GM12878 (cell line): ENCODE measurements at regions not wholly inside any gene's neighbourhood (a gene's known extent, or its start where the extent isn't known, plus 50 kb on each side); places are given as distances from the start of the nearest gene placed in this dataset.

Experiments used
- ATAC-seq: fragments of 200-7000 bp; cut with Tn5 transposase; 3 replicates; pipeline ENCODE4 v1.9.1; 2020; ENCODE audit warnings: mild to moderate bottlenecking, moderate library complexity
- BruUV-seq: library from RNA; stranded (reverse); fragments of 400-500 nt; replicated peaks from 2 replicates; lab custom pipeline; 2021; lab: Mats Ljungman, UMichigan
- CTCF ChIA-PET: fragments of 300-600 bp; sonication (Branson Sonifier 250); formaldehyde crosslinking; extraction: SDS; loops from one replicate; lab custom pipeline; 2021; ENCODE audit warnings: inconsistent platforms; lab: Yijun Ruan, JAX
- POLR2A ChIA-PET: fragments of 350-600 bp; formaldehyde crosslinking; extraction: SDS; loops from one replicate; lab custom pipeline; 2021; ENCODE audit warnings: inconsistent platforms; lab: Charles Lee
- RAD21 ChIA-PET: fragments of 300-600 bp; sonication (Branson Sonifier 250); formaldehyde crosslinking; loops from one replicate; lab custom pipeline; 2023; ENCODE audit warnings: antibody characterized with exemption; ENCODE audit not compliant: unreplicated experiment; lab: Charles Lee
- SMC1A ChIA-PET: fragments of 300-600 bp; sonication (Branson Sonifier 250); formaldehyde crosslinking; loops from one replicate; lab custom pipeline; 2023; ENCODE audit not compliant: unreplicated experiment, uncharacterized antibody; lab: Charles Lee
- DNase-seq: peaks from one replicate; pipeline ENCODE4 v3.0.0-alpha.2; 2011; ENCODE audit warnings: low read depth, low spot score
- FAIRE-seq: peaks from 3 replicates; lab custom pipeline; 2011; peaks lifted over from hg19 to GRCh38; lab: Jason Lieb, UNC
- H2AFZ ChIP-seq: 2 replicates; pipeline ENCODE4 v1.6.0; 2011; ENCODE audit warnings: low read depth, low read length, control low read depth; ENCODE audit not compliant: control insufficient read depth
- H3K27ac ChIP-seq: 2 replicates; pipeline ENCODE4 v1.5.1; 2011; ENCODE audit warnings: control low read depth; ENCODE audit not compliant: control insufficient read depth, insufficient read depth
- H3K27me3 ChIP-seq, 2 experiments: replicated peaks in 1 of 2; 2 replicates each; pipeline versions ENCODE4 v1.6.0 to v1.6.1; 2011; ENCODE audit warnings: low read length in 1 of 2; ENCODE audit not compliant: control insufficient read depth in 2 of 2, insufficient read depth in 2 of 2
- H3K36me3 ChIP-seq, 2 experiments: 2 replicates each; pipeline ENCODE4 v1.5.1; 2011; ENCODE audit warnings: low read length in 1 of 2; ENCODE audit not compliant: control insufficient read depth in 2 of 2, insufficient read depth in 2 of 2
- H3K4me1 ChIP-seq: 2 replicates; pipeline ENCODE4 v1.6.1; 2011; ENCODE audit warnings: mild to moderate bottlenecking, low read length, moderate library complexity, mixed read lengths; ENCODE audit not compliant: control insufficient read depth, insufficient read depth
- H3K4me2 ChIP-seq: 2 replicates; pipeline ENCODE4 v1.6.0; 2011; ENCODE audit warnings: control low read depth; ENCODE audit not compliant: control insufficient read depth, insufficient read depth
- H3K4me3 ChIP-seq: fragments of 200-600 bp; sonication (generic); 2 replicates; pipeline ENCODE4 v1.5.1; 2016
- H3K79me2 ChIP-seq: 2 replicates; pipeline ENCODE4 v1.6.0; 2011; ENCODE audit warnings: low read length; ENCODE audit not compliant: control insufficient read depth, insufficient read depth
- H3K9ac ChIP-seq: 2 replicates; pipeline ENCODE4 v1.8.0; 2011; ENCODE audit warnings: low read length, control low read depth, mixed read lengths; ENCODE audit not compliant: control insufficient read depth, insufficient read depth
- H3K9me3 ChIP-seq: replicated peaks from 3 replicates; pipeline ENCODE4 v1.5.1; 2011; ENCODE audit warnings: mild to moderate bottlenecking, low read length; ENCODE audit not compliant: control insufficient read depth, insufficient read depth
- H4K20me1 ChIP-seq: 2 replicates; pipeline ENCODE4 v1.6.0; 2011; ENCODE audit not compliant: control insufficient read depth, insufficient read depth
- CBX5 ChIP-seq: sonication (generic); IDR thresholded peaks from 2 replicates; pipeline ENCODE4 v1.6.1; 2016; ENCODE audit warnings: low read depth, moderate library complexity, mild to moderate bottlenecking, inconsistent platforms
- CHD4 ChIP-seq: fragments of 200-600 bp; sonication (generic); IDR thresholded peaks from 2 replicates; pipeline ENCODE4 v1.6.1; 2016; ENCODE audit warnings: mild to moderate bottlenecking
- E2F4 ChIP-seq: IDR thresholded peaks from 2 replicates; pipeline ENCODE4 v1.6.1; 2012; ENCODE audit warnings: low read depth, low read length, improper control_type of control experiment
- HCFC1 ChIP-seq: fragments of 150-350 bp; IDR thresholded peaks from 2 replicates; pipeline ENCODE4 v1.6.1; 2014; ENCODE audit warnings: low read length
- IRF5 ChIP-seq: fragments of 450-650 bp; IDR thresholded peaks from 2 replicates; pipeline ENCODE4 v1.6.1; 2017; ENCODE audit warnings: borderline replicate concordance
- RCOR1 ChIP-seq: conservative IDR thresholded peaks from 2 replicates; pipeline ENCODE4 v1.6.1; 2012; ENCODE audit warnings: low read depth, low read length, improper control_type of control experiment
- SREBF2 ChIP-seq: IDR thresholded peaks from 2 replicates; pipeline ENCODE4 v1.6.1; 2012; ENCODE audit warnings: mild to moderate bottlenecking, low read length
- TCF7 ChIP-seq: IDR thresholded peaks from 2 replicates; pipeline ENCODE4 v1.6.1; 2014; ENCODE audit warnings: antibody characterized with exemption, borderline replicate concordance
- ZSCAN29 ChIP-seq: fragments of 450-650 bp; IDR thresholded peaks from 2 replicates; pipeline ENCODE4 v1.6.1; 2017; ENCODE audit warnings: mild to moderate bottlenecking, moderate library complexity
- WGBS: methylation state at CpG from one replicate; pipeline ENCODE4 v1.1.6; 2016; ENCODE audit warnings: low lambda C conversion rate; ENCODE audit not compliant: insufficient replicate concordance, insufficient coverage; ENCODE audit errors: missing lambda C conversion rate; 5-methylcytosine and 5-hydroxymethylcytosine counted together
- in situ Hi-C: fragments of 300-500 bp; cut with MboI; formaldehyde crosslinking; loops from 9 replicates; pipeline ENCODE4 v1.14.3; 2018; ENCODE audit warnings: mixed read lengths
- intact Hi-C: fragments of 100-400 bp; cut with micrococcal nuclease; formaldehyde crosslinking; loops from one replicate; pipeline ENCODE4 v1.14.2; 2022; ENCODE audit not compliant: unreplicated experiment
- TF ChIP-seq, protein P1 (sequence below): fragments of 450-650 bp; formaldehyde crosslinking; IDR thresholded peaks from 2 replicates; pipeline ENCODE4 v1.4.0; 2020; ENCODE audit warnings: mild to moderate bottlenecking, moderate library complexity

DNA sequence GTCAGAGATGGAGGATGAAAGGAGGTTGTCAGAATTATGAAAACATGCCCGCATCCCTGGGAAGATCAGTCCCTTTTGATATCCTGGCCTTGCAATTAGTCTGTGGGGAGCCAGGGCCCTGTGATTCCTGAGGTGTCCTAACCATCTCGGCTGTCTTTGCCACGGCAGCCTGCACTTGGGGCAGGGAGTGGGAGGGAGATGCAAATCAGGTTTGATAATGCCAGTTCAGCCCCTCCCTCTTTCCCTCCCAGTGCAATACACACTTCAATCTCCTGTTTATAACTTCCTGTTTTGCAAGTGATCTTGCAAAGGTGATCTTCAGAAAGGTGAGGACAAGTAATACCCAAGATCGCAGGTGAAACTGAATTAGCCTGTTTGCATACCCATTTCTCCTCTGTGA is 114.0 kb upstream of the ALDH1B1 start:
- POLR2A ChIA-PET: no interaction called here
- TF ChIP-seq SREBF2 (no peak), RCOR1 (no peak), E2F4 (no peak), TCF7 (no peak), HCFC1 (no peak), CHD4 (no peak), IRF5 (no peak), CBX5 (no peak), ZSCAN29 (no peak)
- TF ChIP-seq, protein P1, sequence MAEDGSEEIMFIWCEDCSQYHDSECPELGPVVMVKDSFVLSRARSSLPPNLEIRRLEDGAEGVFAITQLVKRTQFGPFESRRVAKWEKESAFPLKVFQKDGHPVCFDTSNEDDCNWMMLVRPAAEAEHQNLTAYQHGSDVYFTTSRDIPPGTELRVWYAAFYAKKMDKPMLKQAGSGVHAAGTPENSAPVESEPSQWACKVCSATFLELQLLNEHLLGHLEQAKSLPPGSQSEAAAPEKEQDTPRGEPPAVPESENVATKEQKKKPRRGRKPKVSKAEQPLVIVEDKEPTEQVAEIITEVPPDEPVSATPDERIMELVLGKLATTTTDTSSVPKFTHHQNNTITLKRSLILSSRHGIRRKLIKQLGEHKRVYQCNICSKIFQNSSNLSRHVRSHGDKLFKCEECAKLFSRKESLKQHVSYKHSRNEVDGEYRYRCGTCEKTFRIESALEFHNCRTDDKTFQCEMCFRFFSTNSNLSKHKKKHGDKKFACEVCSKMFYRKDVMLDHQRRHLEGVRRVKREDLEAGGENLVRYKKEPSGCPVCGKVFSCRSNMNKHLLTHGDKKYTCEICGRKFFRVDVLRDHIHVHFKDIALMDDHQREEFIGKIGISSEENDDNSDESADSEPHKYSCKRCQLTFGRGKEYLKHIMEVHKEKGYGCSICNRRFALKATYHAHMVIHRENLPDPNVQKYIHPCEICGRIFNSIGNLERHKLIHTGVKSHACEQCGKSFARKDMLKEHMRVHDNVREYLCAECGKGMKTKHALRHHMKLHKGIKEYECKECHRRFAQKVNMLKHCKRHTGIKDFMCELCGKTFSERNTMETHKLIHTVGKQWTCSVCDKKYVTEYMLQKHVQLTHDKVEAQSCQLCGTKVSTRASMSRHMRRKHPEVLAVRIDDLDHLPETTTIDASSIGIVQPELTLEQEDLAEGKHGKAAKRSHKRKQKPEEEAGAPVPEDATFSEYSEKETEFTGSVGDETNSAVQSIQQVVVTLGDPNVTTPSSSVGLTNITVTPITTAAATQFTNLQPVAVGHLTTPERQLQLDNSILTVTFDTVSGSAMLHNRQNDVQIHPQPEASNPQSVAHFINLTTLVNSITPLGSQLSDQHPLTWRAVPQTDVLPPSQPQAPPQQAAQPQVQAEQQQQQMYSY (CRISPR knock-in tag): no peak
- no peak overlapping the region for H3K4me3 ChIP-seq
- CTCF ChIA-PET: no interaction called here
- no peak overlapping the region for H3K9ac ChIP-seq
- no peaks in the 10 kb centered on the region for H4K20me1 ChIP-seq
- in situ Hi-C loops: loop anchor here (10.0 kb wide), 1 partner anchor 56 kb away; no protein-coding TSS in a partner anchor
- no peak for FAIRE-seq
- no peaks in the 10 kb centered on the region for H3K36me3 ChIP-seq
- no TSS peak for BruUV-seq
- SMC1A ChIA-PET: no interaction called here
- H2AFZ ChIP-seq: no peak overlapping the region
- peaks cover 0 to 4% of the 10 kb centered on the region in 2 experiments; a peak in 2 of 4 replicates for H3K27me3 ChIP-seq
- intact Hi-C loops: no loop called here
- H3K4me1 ChIP-seq: no peaks in the 10 kb centered on the region
- ATAC-seq: no peak; the same call in 2 of the 3 replicates
- WGBS: 36% methylated on average over 4 of the region's 4 CpGs
- RAD21 ChIA-PET: no interaction called here
- DNase-seq: no peak
- no peak overlapping the region for H3K27ac ChIP-seq
- no peak overlapping the region for H3K4me2 ChIP-seq
- H3K9me3 ChIP-seq: no peaks in the 10 kb centered on the region
- no peaks in the 10 kb centered on the region for H3K79me2 ChIP-seq
